ENCODE measurements at regions not wholly inside any gene's neighbourhood (a gene's known extent, or its start where the extent isn't known, plus 50 kb on each side); places are given as distances from the start of the nearest gene placed in this dataset.
"Not testable (repeated sequence)": the region's sequence is repeated elsewhere in the genome, so short reads cannot be mapped to it uniquely, and the experiment has no call there.

- no peak overlapping the region for H3K4me3 ChIP-seq (ENCODE audit: low read depth, low read length)
- no peak for TF ChIP-seq CTCF (IDR thresholded peaks at IDR 0.05; ENCODE audit: insufficient read depth, low read length, poor library complexity, severe bottlenecking)
- no peak for DNase-seq (ENCODE audit: low read depth)
- no peaks in the 10 kb centered on the region for H3K27me3 ChIP-seq (ENCODE audit: control insufficient read depth, insufficient read depth, low read length)
- H3K36me3 ChIP-seq (ENCODE audit: control insufficient read depth, insufficient read depth, low read length) = no peaks in the 10 kb centered on the region
Measured at GRCh38 chr3:84666468-84666867, 292.3 kb upstream of the CADM2 start.

- Histone ChIP-seq H3K36me3 (ENCODE audit: control insufficient read depth, insufficient read depth, low read length) (no peaks in the 10 kb centered on the region), H3K4me3 (ENCODE audit: low read depth, low read length) (no peak overlapping the region), H3K27me3 (ENCODE audit: control insufficient read depth, insufficient read depth, low read length) (no peaks in the 10 kb centered on the region)
- DNase-seq (ENCODE audit: low read depth) = no peak
- TF ChIP-seq CTCF (IDR thresholded peaks at IDR 0.05; ENCODE audit: insufficient read depth, low read length, poor library complexity, severe bottlenecking) = no peak
Measured at GRCh38 chr3:84679211-84679610, 279.6 kb upstream of the CADM2 start.

DNA sequence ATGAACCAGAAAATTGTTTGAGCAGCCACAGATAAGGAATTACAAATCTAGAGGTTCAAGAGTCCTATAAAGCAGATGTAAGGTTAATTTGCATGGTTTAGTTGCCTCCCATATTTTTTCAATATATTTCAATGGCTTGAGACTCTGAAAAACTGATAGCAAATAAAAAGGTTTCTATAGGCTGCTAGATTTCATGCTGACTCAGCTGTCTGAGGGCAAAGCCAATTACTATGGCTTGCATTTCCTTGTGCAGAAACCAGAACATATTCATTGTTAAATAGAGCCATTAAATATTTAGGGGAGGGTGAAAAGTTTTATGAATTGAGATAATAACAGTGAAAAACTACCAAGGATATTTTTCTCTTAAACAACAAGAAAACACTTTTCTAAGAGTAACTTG, 278.1 kb upstream of the CADM2 start:
- no peak for TF ChIP-seq CTCF (IDR thresholded peaks at IDR 0.05; ENCODE audit: insufficient read depth, low read length, poor library complexity, severe bottlenecking)

DNA sequence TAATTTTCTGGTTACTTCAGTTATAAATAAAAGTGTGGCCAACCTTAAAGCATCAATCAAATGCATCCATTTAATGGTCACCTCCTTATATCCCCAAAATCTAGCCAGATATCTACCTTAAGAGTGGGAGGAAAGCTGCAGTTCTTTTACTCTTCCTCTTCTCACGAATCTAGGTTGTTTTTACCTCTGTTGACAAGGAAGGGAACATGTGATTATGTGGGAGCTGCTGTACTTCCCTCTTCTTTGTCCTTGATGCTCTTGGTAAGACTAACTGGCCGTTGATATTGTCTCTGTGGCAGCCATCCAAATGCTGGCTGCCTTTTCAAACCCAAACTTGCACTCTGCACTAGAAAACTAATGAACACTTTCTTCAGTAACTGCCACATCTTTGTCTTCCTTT, 275.3 kb upstream of the CADM2 start:
- DNase-seq (ENCODE audit: low read depth) = no peak
- no peak overlapping the region for H3K4me3 ChIP-seq (ENCODE audit: low read depth, low read length)
- TF ChIP-seq CTCF (IDR thresholded peaks at IDR 0.05; ENCODE audit: insufficient read depth, low read length, poor library complexity, severe bottlenecking) = no peak
- no peaks in the 10 kb centered on the region for H3K36me3 ChIP-seq (ENCODE audit: control insufficient read depth, insufficient read depth, low read length)
- no peaks in the 10 kb centered on the region for H3K27me3 ChIP-seq (ENCODE audit: control insufficient read depth, insufficient read depth, low read length)

More for the DNA sequence above, 278.1 kb upstream of the CADM2 start:
- Histone ChIP-seq H3K4me3 (ENCODE audit: low read depth, low read length) (no peak overlapping the region), H3K36me3 (ENCODE audit: control insufficient read depth, insufficient read depth, low read length) (no peaks in the 10 kb centered on the region), H3K27me3 (ENCODE audit: control insufficient read depth, insufficient read depth, low read length) (no peaks in the 10 kb centered on the region)
- DNase-seq (ENCODE audit: low read depth) = no peak

- no peak for TF ChIP-seq CTCF (IDR thresholded peaks at IDR 0.05; ENCODE audit: insufficient read depth, low read length, poor library complexity, severe bottlenecking)
- DNase-seq (ENCODE audit: low read depth) = no peak
- Histone ChIP-seq H3K36me3 (ENCODE audit: control insufficient read depth, insufficient read depth, low read length) (no peaks in the 10 kb centered on the region), H3K4me3 (ENCODE audit: low read depth, low read length) (no peak overlapping the region), H3K27me3 (ENCODE audit: control insufficient read depth, insufficient read depth, low read length) (no peaks in the 10 kb centered on the region)
Measured at GRCh38 chr3:84685467-84685866, 273.3 kb upstream of the CADM2 start.

- Histone ChIP-seq H3K27me3 (ENCODE audit: control insufficient read depth, insufficient read depth, low read length) (no peaks in the 10 kb centered on the region), H3K36me3 (ENCODE audit: control insufficient read depth, insufficient read depth, low read length) (no peaks in the 10 kb centered on the region), H3K4me3 (ENCODE audit: low read depth, low read length) (no peak overlapping the region)
- TF ChIP-seq CTCF (IDR thresholded peaks at IDR 0.05; ENCODE audit: insufficient read depth, low read length, poor library complexity, severe bottlenecking) = no peak
- no peak for DNase-seq (ENCODE audit: low read depth)
Measured at GRCh38 chr3:84692261-84692660, 266.5 kb upstream of the CADM2 start.

- not testable (repeated sequence) for H3K4me3 ChIP-seq (ENCODE audit: low read depth, low read length); H3K36me3 ChIP-seq (ENCODE audit: control insufficient read depth, insufficient read depth, low read length); DNase-seq (ENCODE audit: low read depth); H3K27me3 ChIP-seq (ENCODE audit: control insufficient read depth, insufficient read depth, low read length)
Measured at GRCh38 chr3:84710288-84710687, 248.5 kb upstream of the CADM2 start.

Data from kidney epithelial cell (primary cell).